Memory B cell (primary cell): ENCODE measurements at regions not wholly inside any gene's neighbourhood (a gene's known extent, or its start where the extent isn't known, plus 50 kb on each side); places are given as distances from the start of the nearest gene placed in this dataset.
A peak's percentile ranks its signal among the peaks of the same experiment; 100 is the strongest.
"Not testable (repeated sequence)": the region's sequence is repeated elsewhere in the genome, so short reads cannot be mapped to it uniquely, and the experiment has no call there.

Experiments used
- ATAC-seq: fragments of 150-1000 bp; cut with Tn5 transposase; 2 replicates; pipeline ENCODE4 v1.10.0; 2021; ENCODE audit warnings: low read depth, mild to moderate bottlenecking, moderate library complexity
- DNase-seq, 2 donors: peaks; one replicate each; pipeline ENCODE4 v3.0.0; 2022; ENCODE audit warnings: low spot score in 2 of 2
- H3K27ac Mint-ChIP-seq: one replicate; pipeline ENCODE4 v1.8.0; 2022; ENCODE audit warnings: mild to moderate bottlenecking, moderate library complexity, mixed read lengths
- H3K27me3 Mint-ChIP-seq: one replicate; pipeline ENCODE4 v1.8.0; 2022; ENCODE audit warnings: mixed read lengths
- H3K36me3 Mint-ChIP-seq: one replicate; pipeline ENCODE4 v1.8.0; 2022; ENCODE audit warnings: mild to moderate bottlenecking, mixed read lengths
- H3K4me1 Mint-ChIP-seq: one replicate; pipeline ENCODE4 v1.8.0; 2022; ENCODE audit warnings: mixed read lengths
- H3K4me3 Mint-ChIP-seq: one replicate; pipeline ENCODE4 v1.8.0; 2022; ENCODE audit warnings: mild to moderate bottlenecking, moderate library complexity, mixed read lengths
- H3K9me3 Mint-ChIP-seq: one replicate; pipeline ENCODE4 v1.8.0; 2022; ENCODE audit warnings: mixed read lengths

GRCh38 chr19:20482721-20483120, 82.9 kb downstream of the ZNF737 start:
- ATAC-seq: no peak
- H3K27me3 Mint-ChIP-seq: peaks cover 1% of the 10 kb centered on the region
- H3K9me3 Mint-ChIP-seq: peaks cover 30% of the 10 kb centered on the region
- no peak for DNase-seq
- peaks cover 2% of the 10 kb centered on the region for H3K4me1 Mint-ChIP-seq
- H3K36me3 Mint-ChIP-seq: peaks cover 8% of the 10 kb centered on the region
- H3K27ac Mint-ChIP-seq: no peak overlapping the region
- H3K4me3 Mint-ChIP-seq: no peak overlapping the region

- H3K4me3 Mint-ChIP-seq: no peak overlapping the region
- ATAC-seq (no peak), DNase-seq (no peak)
- H3K27ac Mint-ChIP-seq: no peak overlapping the region
- peaks cover 35% of the 10 kb centered on the region for H3K9me3 Mint-ChIP-seq
- peaks cover 2% of the 10 kb centered on the region for H3K4me1 Mint-ChIP-seq
- H3K27me3 Mint-ChIP-seq: peaks cover 1% of the 10 kb centered on the region
- peaks cover 10% of the 10 kb centered on the region for H3K36me3 Mint-ChIP-seq
Measured at GRCh38 chr19:20481736-20482135, 83.8 kb downstream of the ZNF737 start.

- Mint-ChIP-seq H3K27me3 (peaks cover 8% of the 10 kb centered on the region), H3K4me3 (no peak overlapping the region), H3K9me3 (peaks cover 37% of the 10 kb centered on the region), H3K36me3 (peaks cover 17% of the 10 kb centered on the region), H3K27ac (no peak overlapping the region), H3K4me1 (peaks cover 2% of the 10 kb centered on the region)
- DNase-seq: no peak
- no peak for ATAC-seq
Measured at GRCh38 chr19:20479483-20479882, 86.1 kb downstream of the ZNF737 start.

- DNase-seq (no peak), ATAC-seq (no peak)
- peaks cover 2% of the 10 kb centered on the region for H3K4me1 Mint-ChIP-seq
- peaks cover 40% of the 10 kb centered on the region for H3K9me3 Mint-ChIP-seq
- peaks cover 17% of the 10 kb centered on the region for H3K36me3 Mint-ChIP-seq
- no peak overlapping the region for H3K27ac Mint-ChIP-seq
- peaks cover 8% of the 10 kb centered on the region for H3K27me3 Mint-ChIP-seq
- H3K4me3 Mint-ChIP-seq: no peak overlapping the region
Measured at GRCh38 chr19:20478936-20479335, 86.6 kb downstream of the ZNF737 start.

GRCh38 chr19:20472854-20473253, 92.7 kb downstream of the ZNF737 start:
- no peaks in the 10 kb centered on the region for H3K4me1 Mint-ChIP-seq
- peaks cover 28% of the 10 kb centered on the region for H3K9me3 Mint-ChIP-seq
- no peak for DNase-seq
- H3K36me3 Mint-ChIP-seq: peaks cover 13% of the 10 kb centered on the region
- no peak for ATAC-seq
- peaks cover 7% of the 10 kb centered on the region for H3K27me3 Mint-ChIP-seq
- no peak overlapping the region for H3K4me3 Mint-ChIP-seq
- no peak overlapping the region for H3K27ac Mint-ChIP-seq

GRCh38 chr19:20471431-20471830, 94.2 kb downstream of the ZNF737 start:
- H3K9me3 Mint-ChIP-seq: peaks cover 15% of the 10 kb centered on the region
- H3K4me3 Mint-ChIP-seq: no peak overlapping the region
- no peaks in the 10 kb centered on the region for H3K4me1 Mint-ChIP-seq
- DNase-seq (no peak), ATAC-seq (no peak)
- no peak overlapping the region for H3K27ac Mint-ChIP-seq
- peaks cover 7% of the 10 kb centered on the region for H3K27me3 Mint-ChIP-seq
- peaks cover 8% of the 10 kb centered on the region for H3K36me3 Mint-ChIP-seq

GRCh38 chr19:20470345-20471135, 95.0 kb downstream of the ZNF737 start:
- no peak overlapping the region for H3K4me3 Mint-ChIP-seq
- no peak for ATAC-seq
- no peak for DNase-seq
- H3K36me3 Mint-ChIP-seq: peaks cover 5% of the 10 kb centered on the region
- no peak overlapping the region for H3K27ac Mint-ChIP-seq
- H3K9me3 Mint-ChIP-seq: peaks cover 7% of the 10 kb centered on the region
- H3K27me3 Mint-ChIP-seq: peaks cover 3% of the 10 kb centered on the region
- H3K4me1 Mint-ChIP-seq: no peaks in the 10 kb centered on the region

GRCh38 chr19:20466638-20466990, 99.0 kb downstream of the ZNF737 start:
- not testable (repeated sequence) for H3K4me3 Mint-ChIP-seq, H3K4me1 Mint-ChIP-seq, DNase-seq, H3K27ac Mint-ChIP-seq, H3K36me3 Mint-ChIP-seq, H3K27me3 Mint-ChIP-seq, H3K9me3 Mint-ChIP-seq, ATAC-seq

- not testable (repeated sequence) for H3K36me3 Mint-ChIP-seq, H3K4me1 Mint-ChIP-seq, H3K4me3 Mint-ChIP-seq, ATAC-seq, H3K9me3 Mint-ChIP-seq, H3K27ac Mint-ChIP-seq, DNase-seq, H3K27me3 Mint-ChIP-seq
Measured at GRCh38 chr19:20465922-20466637, 99.5 kb downstream of the ZNF737 start.

- no peak overlapping the region for H3K4me3 Mint-ChIP-seq
- DNase-seq (no peak), ATAC-seq (no peak)
- no peak overlapping the region for H3K27ac Mint-ChIP-seq
- no peaks in the 10 kb centered on the region for H3K27me3 Mint-ChIP-seq
- no peaks in the 10 kb centered on the region for H3K36me3 Mint-ChIP-seq
- peaks cover 2% of the 10 kb centered on the region for H3K4me1 Mint-ChIP-seq
- no peaks in the 10 kb centered on the region for H3K9me3 Mint-ChIP-seq
Measured at GRCh38 chr19:20453425-20453935, 112.1 kb downstream of the ZNF737 start.

GRCh38 chr19:20444202-20444885, 121.2 kb downstream of the ZNF737 start:
- H3K27ac Mint-ChIP-seq: no peak overlapping the region
- peaks cover 1% of the 10 kb centered on the region for H3K36me3 Mint-ChIP-seq
- no peaks in the 10 kb centered on the region for H3K27me3 Mint-ChIP-seq
- H3K4me1 Mint-ChIP-seq: peaks cover 7% of the 10 kb centered on the region
- peaks cover 2% of the 10 kb centered on the region for H3K9me3 Mint-ChIP-seq
- no peak for ATAC-seq
- H3K4me3 Mint-ChIP-seq: no peak overlapping the region
- no peak for DNase-seq

- H3K9me3 Mint-ChIP-seq, H3K4me3 Mint-ChIP-seq, H3K27me3 Mint-ChIP-seq, H3K4me1 Mint-ChIP-seq: not testable (repeated sequence)
- Mint-ChIP-seq H3K36me3 (peaks cover 10% of the 10 kb centered on the region), H3K27ac (peak overlapping the region; percentile 86)
- DNase-seq: peak in 1 of 2 donors; percentile 7
- peak; percentile 42 for ATAC-seq
Measured at GRCh38 chr19:20432266-20432842, 133.2 kb downstream of the ZNF737 start.

- Mint-ChIP-seq H3K27me3 (no peaks in the 10 kb centered on the region), H3K9me3 (peaks cover 5% of the 10 kb centered on the region), H3K4me1 (peaks cover 9% of the 10 kb centered on the region), H3K27ac (peak overlapping the region; percentile 86), H3K36me3 (peaks cover 7% of the 10 kb centered on the region), H3K4me3 (no peak overlapping the region)
- ATAC-seq (no peak), DNase-seq (peak in 1 of 2 donors; percentile 1)
Measured at GRCh38 chr19:20431826-20432225, 133.8 kb downstream of the ZNF737 start.
